Endothelial cell of umbilical vein (primary cell): ENCODE measurements at regions not wholly inside any gene's neighbourhood (a gene's known extent, or its start where the extent isn't known, plus 50 kb on each side); places are given as distances from the start of the nearest gene placed in this dataset.

Experiments used
- CTCF ChIP-seq, 2 donors: IDR thresholded peaks; 1 replicate in 1 of 2; 2 replicates in 1 of 2; pipeline ENCODE4 v1.5.1; 2011; ENCODE audit warnings: low read length in 2 of 2, mild to moderate bottlenecking in 2 of 2, moderate library complexity in 2 of 2, control low read depth in 1 of 2, inconsistent platforms in 1 of 2, low read depth in 1 of 2; ENCODE audit not compliant: insufficient read depth in 1 of 2; ENCODE audit errors: extremely low read depth in 1 of 2
- EZH2 ChIP-seq: IDR thresholded peaks from 2 replicates; pipeline ENCODE4 v1.6.1; 2012; ENCODE audit warnings: borderline replicate concordance, low read depth, mild to moderate bottlenecking, moderate library complexity, low read length, inconsistent platforms; ENCODE audit not compliant: severe bottlenecking
- FOS ChIP-seq: IDR thresholded peaks from 2 replicates; pipeline ENCODE4 v1.6.1; 2011; ENCODE audit warnings: mild to moderate bottlenecking, low read length, moderate library complexity, borderline replicate concordance; ENCODE audit not compliant: insufficient read depth
- GATA2 ChIP-seq: IDR thresholded peaks from 2 replicates; pipeline ENCODE4 v1.7.0; 2011; ENCODE audit warnings: low read depth, mild to moderate bottlenecking, moderate library complexity, mixed read lengths, low read length; ENCODE audit not compliant: insufficient read length, insufficient read depth
- MAX ChIP-seq: IDR thresholded peaks from 2 replicates; pipeline ENCODE4 v1.6.1; 2011; ENCODE audit not compliant: insufficient read depth, insufficient read length
- MYC ChIP-seq: IDR thresholded peaks from one replicate; pipeline ENCODE4 v1.6.1; 2011; ENCODE audit warnings: mild to moderate bottlenecking, low read depth, low read length
- POLR2A ChIP-seq: IDR thresholded peaks from 2 replicates; pipeline ENCODE4 v1.6.1; 2012; ENCODE audit warnings: low read depth, mild to moderate bottlenecking, control low read depth, low read length
- POLR2AphosphoS5 ChIP-seq: IDR thresholded peaks from 2 replicates; pipeline ENCODE4 v1.6.1; 2012; ENCODE audit warnings: low read depth, mild to moderate bottlenecking, control low read depth, low read length, moderate library complexity; ENCODE audit not compliant: insufficient read depth

GRCh38 chr1:60922304-60922703, 160.1 kb upstream of the NFIA start:
- TF ChIP-seq CTCF (IDR thresholded peaks at IDR 0.05; ENCODE audit: extremely low read depth in 1 of 2, insufficient read depth in 1 of 2, low read depth in 1 of 2, low read length in 2 of 2) (no peak), POLR2A (no peak), GATA2 (no peak), MAX (no peak), POLR2AphosphoS5 (no peak), EZH2 (no peak), FOS (no peak), MYC (no peak)
